ENCODE measurements at regions not wholly inside any gene's neighbourhood (a gene's known extent, or its start where the extent isn't known, plus 50 kb on each side); places are given as distances from the start of the nearest gene placed in this dataset.

GRCh38 chr1:67560580-67561255 lies 124.3 kb upstream of the GADD45A start:
- Mint-ChIP-seq H3K36me3 (ENCODE audit: low read depth) (no peaks in the 10 kb centered on the region), H3K9me3 (no peaks in the 10 kb centered on the region), H3K4me1 (peaks cover 13% of the 10 kb centered on the region), H3K27me3 (ENCODE audit: low read depth) (no peaks in the 10 kb centered on the region), H3K4me3 (no peak overlapping the region), H3K27ac (peak overlapping the region in 1 of 3 experiments; percentile 42)
- no peak for TF ChIP-seq CTCF (IDR thresholded peaks at IDR 0.05; ENCODE audit: unreplicated experiment in 3 of 3)

- peaks cover 5% of the 10 kb centered on the region for H3K4me1 Mint-ChIP-seq
- no peak overlapping the region for H3K4me3 Mint-ChIP-seq
- no peaks in the 10 kb centered on the region for H3K36me3 Mint-ChIP-seq (ENCODE audit: low read depth)
- no peaks in the 10 kb centered on the region for H3K9me3 Mint-ChIP-seq
- peak; percentile 77 to 78 (median 78) for TF ChIP-seq CTCF (IDR thresholded peaks at IDR 0.05; ENCODE audit: unreplicated experiment in 3 of 3)
- no peaks in the 10 kb centered on the region for H3K27me3 Mint-ChIP-seq (ENCODE audit: low read depth)
- H3K27ac Mint-ChIP-seq = peak overlapping the region in 2 of 3 experiments; percentile 55 to 76
Observed at GRCh38 chr1:67561704-67562113, 123.3 kb upstream of the GADD45A start.

GRCh38 chr1:67563684-67564083 lies 121.3 kb upstream of the GADD45A start:
- Mint-ChIP-seq H3K27me3 (ENCODE audit: low read depth) (peaks cover 3% of the 10 kb centered on the region), H3K4me3 (no peak overlapping the region), H3K27ac (peak overlapping the region in 1 of 3 experiments; percentile 36), H3K4me1 (peaks cover 5% of the 10 kb centered on the region), H3K9me3 (no peaks in the 10 kb centered on the region), H3K36me3 (ENCODE audit: low read depth) (no peaks in the 10 kb centered on the region)
- TF ChIP-seq CTCF (IDR thresholded peaks at IDR 0.05; ENCODE audit: unreplicated experiment in 3 of 3) = no peak

GRCh38 chr1:67564193-67564592 lies 120.8 kb upstream of the GADD45A start:
- Mint-ChIP-seq H3K27ac (peak overlapping the region in 1 of 3 experiments; percentile 36), H3K4me3 (no peak overlapping the region), H3K9me3 (no peaks in the 10 kb centered on the region), H3K36me3 (ENCODE audit: low read depth) (no peaks in the 10 kb centered on the region), H3K27me3 (ENCODE audit: low read depth) (peaks cover 3% of the 10 kb centered on the region), H3K4me1 (peaks cover 5% of the 10 kb centered on the region)
- no peak for TF ChIP-seq CTCF (IDR thresholded peaks at IDR 0.05; ENCODE audit: unreplicated experiment in 3 of 3)

DNA sequence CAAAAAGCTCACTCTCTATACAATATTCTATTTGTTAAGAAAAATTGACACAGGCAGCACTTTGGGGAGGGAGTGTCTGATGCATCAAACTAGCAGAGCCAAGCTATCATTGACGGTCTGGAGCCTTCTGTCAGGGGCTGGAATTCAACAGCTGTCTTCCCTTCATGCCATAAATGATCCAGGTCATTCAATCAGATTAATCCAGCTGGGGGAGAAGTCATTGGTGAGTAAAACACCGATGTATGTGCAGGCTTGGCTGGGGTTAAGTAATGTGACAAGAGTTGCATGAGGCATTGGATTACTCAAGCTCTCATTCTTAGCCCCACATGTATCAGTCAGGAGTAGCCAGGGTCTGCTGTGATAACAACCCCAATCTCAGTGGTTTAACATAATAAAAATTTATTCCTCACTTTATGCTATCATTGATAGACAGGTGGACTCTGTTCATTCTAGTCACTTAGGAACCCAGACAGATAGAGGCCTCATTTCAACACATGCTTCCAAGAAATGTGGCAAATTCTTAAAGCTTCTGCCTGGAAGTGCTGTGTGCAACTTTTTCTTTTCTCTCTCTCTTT lies 118.1 kb upstream of the GADD45A start:
- TF ChIP-seq CTCF (IDR thresholded peaks at IDR 0.05; ENCODE audit: unreplicated experiment in 3 of 3) = no peak
- Mint-ChIP-seq H3K9me3 (no peaks in the 10 kb centered on the region), H3K27ac (peak overlapping the region in 1 of 3 experiments; percentile 32), H3K36me3 (ENCODE audit: low read depth) (no peaks in the 10 kb centered on the region), H3K4me1 (peaks cover 20% of the 10 kb centered on the region), H3K4me3 (no peak overlapping the region), H3K27me3 (ENCODE audit: low read depth) (peaks cover 3% of the 10 kb centered on the region)
